GM10266 (cell line): ENCODE measurements at regions not wholly inside any gene's neighbourhood (a gene's known extent, or its start where the extent isn't known, plus 50 kb on each side); places are given as distances from the start of the nearest gene placed in this dataset.
"Not testable (repeated sequence)": the region's sequence is repeated elsewhere in the genome, so short reads cannot be mapped to it uniquely, and the experiment has no call there.

ENCODE experiments used
- DNase-seq: peaks from one replicate; pipeline ENCODE4 v3.0.0; 2012; ENCODE audit errors: extremely low spot score
- TF ChIP-seq, protein P1 (sequence below): IDR thresholded peaks from 2 replicates; pipeline ENCODE4 v1.5.1; 2012; ENCODE audit warnings: mild to moderate bottlenecking, low read depth; ENCODE audit not compliant: control insufficient read depth, insufficient read depth; ENCODE audit errors: missing control alignments

DNA sequence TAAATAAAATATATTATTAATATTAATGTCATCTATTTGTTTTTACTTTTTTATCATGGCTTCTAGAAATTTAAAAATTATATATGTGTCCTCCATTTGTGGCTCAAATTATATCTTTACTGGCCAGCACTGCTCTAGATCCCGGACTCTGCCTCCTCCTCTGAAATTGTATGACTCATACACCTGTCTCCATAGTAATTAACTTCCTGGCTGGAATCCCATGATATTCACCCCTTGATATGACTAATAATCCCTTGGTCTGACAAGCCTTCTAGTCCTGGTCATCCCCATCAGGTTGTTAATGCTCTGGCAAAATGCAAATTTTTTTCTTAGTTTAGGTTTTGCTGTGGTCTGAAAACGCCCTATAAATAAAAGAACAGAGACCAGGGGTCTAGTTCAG lies 116.2 kb downstream of the BMP4 start:
- TF ChIP-seq, protein P1, sequence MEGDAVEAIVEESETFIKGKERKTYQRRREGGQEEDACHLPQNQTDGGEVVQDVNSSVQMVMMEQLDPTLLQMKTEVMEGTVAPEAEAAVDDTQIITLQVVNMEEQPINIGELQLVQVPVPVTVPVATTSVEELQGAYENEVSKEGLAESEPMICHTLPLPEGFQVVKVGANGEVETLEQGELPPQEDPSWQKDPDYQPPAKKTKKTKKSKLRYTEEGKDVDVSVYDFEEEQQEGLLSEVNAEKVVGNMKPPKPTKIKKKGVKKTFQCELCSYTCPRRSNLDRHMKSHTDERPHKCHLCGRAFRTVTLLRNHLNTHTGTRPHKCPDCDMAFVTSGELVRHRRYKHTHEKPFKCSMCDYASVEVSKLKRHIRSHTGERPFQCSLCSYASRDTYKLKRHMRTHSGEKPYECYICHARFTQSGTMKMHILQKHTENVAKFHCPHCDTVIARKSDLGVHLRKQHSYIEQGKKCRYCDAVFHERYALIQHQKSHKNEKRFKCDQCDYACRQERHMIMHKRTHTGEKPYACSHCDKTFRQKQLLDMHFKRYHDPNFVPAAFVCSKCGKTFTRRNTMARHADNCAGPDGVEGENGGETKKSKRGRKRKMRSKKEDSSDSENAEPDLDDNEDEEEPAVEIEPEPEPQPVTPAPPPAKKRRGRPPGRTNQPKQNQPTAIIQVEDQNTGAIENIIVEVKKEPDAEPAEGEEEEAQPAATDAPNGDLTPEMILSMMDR = no peak
- DNase-seq = no peak

DNA sequence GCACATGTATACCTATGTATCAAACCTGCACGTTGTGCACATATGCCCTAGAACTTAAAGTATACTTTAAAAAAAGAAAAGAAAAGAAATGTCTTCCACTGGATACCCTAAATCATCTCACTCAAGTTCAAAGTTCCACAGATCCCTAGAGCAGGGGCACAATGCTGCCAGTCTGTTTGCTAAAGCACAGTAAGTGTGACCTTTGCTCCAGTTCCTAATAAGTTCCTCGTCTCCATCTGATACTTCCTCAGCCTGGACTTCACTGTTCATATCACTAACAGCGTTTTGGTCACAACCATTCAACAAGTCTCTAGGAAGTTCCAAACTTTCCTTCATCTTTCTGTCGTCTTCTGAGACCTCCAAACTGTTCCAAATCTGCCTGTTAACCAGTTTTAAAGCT lies 118.3 kb downstream of the BMP4 start:
- no peak for DNase-seq
- TF ChIP-seq, protein P1 = no peak

DNA sequence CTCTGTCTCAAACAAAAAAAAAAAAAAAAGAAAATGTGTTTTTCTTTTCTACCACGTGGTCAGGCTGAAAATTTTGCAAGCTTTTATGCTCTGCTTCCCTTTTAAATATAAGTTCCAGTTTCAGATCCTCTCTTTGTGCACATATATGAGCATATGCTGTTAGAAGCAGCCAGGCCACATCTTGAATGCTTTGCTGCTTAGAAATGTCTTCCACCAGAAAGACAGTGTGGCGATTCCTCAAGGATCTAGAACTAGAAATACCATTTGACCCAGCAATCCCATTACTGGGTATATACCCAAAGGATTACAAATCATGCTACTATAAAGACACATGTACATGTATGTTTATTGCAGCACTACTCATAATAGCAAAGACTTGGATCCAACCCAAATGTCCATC lies 119.0 kb downstream of the BMP4 start:
- DNase-seq = not testable (repeated sequence)

DNA sequence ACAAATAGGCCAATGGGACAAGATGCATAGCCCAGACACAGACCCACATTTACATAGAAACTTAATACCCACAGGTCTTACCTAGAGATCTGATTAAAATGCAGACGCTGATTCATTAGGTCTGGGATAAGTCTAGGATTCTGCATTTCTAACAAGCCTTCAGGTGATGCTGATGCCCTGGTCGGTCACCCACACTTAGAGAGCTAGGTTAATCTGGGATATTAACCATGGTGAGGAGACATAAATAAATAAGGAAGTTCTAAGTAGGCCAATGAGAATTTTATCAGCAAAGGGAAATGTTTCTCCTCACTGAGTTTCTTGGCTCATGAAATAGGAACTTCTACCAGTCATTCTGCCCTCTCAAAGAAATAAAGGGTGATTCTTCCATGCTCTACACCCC lies 120.1 kb downstream of the BMP4 start:
- TF ChIP-seq, protein P1 = no peak

GRCh38 chr14:53828820-53829219 lies 127.8 kb downstream of the BMP4 start:
- TF ChIP-seq, protein P1 = no peak
- DNase-seq = no peak

More for the DNA sequence above, 120.1 kb downstream of the BMP4 start:
- DNase-seq = no peak

DNA sequence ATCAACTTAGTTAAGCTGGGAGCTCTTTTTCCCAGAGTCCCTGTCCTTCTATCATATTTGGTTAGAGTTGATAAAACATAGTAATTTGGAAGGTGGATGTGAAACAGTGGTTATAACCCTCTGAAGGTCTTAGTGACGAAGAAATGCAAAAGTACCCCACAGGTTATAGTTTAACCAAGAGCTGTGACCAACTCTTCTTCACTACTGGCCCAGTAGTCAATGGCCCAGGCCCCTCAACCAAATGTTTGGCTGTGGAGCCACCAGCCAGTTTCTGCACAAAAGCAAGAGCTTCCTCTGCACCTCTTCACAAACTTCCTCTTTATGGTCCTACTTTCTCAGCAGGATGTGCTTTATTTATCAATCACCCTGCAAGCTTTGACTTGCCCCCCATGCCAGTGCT lies 132.6 kb downstream of the BMP4 start:
- no peak for DNase-seq
- TF ChIP-seq, protein P1 = no peak

- DNase-seq = no peak
- TF ChIP-seq, protein P1 = no peak
Observed at GRCh38 chr14:53814392-53814791, 142.2 kb downstream of the BMP4 start.

- DNase-seq = no peak
- TF ChIP-seq, protein P1 = no peak
Observed at GRCh38 chr14:53810221-53810620, 146.4 kb downstream of the BMP4 start.
